GM18498 (cell line): ENCODE measurements at regions not wholly inside any gene's neighbourhood (a gene's known extent, or its start where the extent isn't known, plus 50 kb on each side); places are given as distances from the start of the nearest gene placed in this dataset.
A peak's percentile ranks its signal among the peaks of the same experiment; 100 is the strongest.
"Not testable (repeated sequence)": the region's sequence is repeated elsewhere in the genome, so short reads cannot be mapped to it uniquely, and the experiment has no call there.

Source experiments
- ATAC-seq: cut with Tn5 transposase; IDR thresholded peaks from one replicate; pipeline ENCODE4 v1.9.1; 2021; ENCODE audit warnings: mild to moderate bottlenecking, moderate library complexity; ENCODE audit not compliant: unreplicated experiment

DNA sequence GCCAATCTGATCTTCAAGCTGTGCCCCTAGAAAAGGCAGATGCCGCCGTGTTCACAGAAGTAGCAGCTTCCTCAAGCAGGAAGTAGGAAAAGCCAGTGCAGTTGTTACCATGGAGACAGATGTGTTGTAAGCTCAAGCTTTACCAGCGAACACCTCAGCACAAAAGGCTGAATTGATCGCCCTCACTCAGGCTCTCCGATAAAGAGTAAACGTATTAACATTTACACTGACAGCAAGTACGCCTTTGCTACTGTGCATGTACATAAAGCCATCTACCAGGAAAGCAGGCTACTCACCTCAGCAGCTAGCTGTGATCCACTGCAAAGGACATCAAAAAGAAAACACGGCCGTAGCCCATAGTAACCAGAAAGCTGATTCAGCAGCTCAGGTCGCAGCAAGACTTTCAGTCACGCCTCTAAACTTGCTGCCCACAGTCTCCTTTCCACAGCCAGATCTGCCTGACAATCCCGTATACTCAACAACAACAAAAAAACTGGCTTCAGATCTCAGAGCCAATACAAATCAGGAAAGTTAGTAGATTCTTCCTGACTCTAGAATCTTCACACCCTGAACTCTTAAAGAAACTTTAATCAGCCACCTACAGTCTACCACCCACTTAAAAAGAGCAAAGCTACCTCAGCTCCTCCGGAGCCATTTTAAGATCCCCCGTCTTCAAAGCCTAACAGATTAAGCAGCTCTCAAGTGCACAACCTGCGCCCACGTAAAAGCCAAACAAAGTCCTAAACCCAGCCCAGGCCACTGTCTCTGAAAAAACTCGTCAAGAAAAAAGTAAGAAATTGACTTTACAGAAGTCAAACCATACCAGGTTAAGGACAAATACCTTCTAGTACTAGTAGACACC is 160.0 kb downstream of the DEFB131A start:
- ATAC-seq: not testable (repeated sequence)

DNA sequence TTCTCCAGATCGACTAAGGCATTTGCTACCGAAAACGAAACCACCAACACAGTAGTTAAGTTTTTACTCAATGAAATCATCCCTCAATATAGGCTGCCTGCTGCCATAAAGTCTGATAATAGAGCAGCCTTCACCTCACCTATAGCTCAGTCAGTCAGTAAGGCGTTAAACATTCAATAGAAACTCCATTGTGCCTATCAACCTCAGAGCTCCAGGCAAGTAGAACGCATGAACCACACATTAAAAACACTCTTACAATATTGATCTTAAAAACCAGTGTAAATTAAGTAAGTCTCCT is 160.6 kb downstream of the DEFB131A start:
- not testable (repeated sequence) for ATAC-seq

GRCh38 chr4:9608300-9608699 is 164.1 kb downstream of the DEFB131A start:
- no peak for ATAC-seq

DNA sequence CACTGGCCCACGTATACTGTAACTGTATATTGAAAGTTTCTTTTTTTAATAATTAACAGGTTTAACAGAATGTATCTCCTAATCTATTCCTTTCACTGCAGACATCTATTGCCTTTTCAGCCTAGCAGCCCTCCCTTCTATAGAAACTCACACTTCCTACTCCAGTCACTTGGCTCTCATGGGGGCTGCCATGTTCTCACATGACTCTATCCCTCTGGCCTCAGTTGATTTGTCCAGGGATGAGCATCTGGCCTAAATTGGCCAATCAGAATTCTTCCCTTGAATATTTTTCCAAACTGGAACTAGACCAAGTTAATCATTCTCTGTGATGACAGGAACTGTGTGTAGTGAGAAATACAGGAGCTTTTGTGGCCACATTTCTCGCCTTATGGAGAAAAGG is 166.1 kb downstream of the DEFB131A start:
- ATAC-seq: not testable (repeated sequence)

DNA sequence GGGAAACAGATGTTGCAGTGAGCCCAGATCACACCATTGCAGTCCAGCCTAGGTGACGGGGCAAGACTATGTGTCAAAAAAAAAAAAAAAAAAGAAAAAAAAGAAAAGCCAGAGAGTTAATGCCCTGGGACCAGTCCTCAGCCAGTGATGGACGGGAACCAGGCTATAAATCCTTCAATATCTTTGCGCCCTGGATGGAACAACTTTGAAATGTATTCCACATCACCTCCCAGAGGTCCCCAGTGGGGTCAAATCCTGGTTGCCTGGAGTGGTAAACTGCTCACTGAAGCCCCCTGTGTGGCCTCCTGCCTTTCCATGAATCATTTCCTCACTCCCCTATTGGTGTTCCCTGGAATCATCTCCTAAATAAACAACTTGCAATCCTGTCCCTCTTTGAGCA is 166.9 kb downstream of the DEFB131A start:
- ATAC-seq: no peak

- ATAC-seq: not testable (repeated sequence)
Measured at GRCh38 chr4:9636411-9636810, 145.0 kb upstream of the DRD5 start.

GRCh38 chr4:9659678-9660077 is 121.8 kb upstream of the DRD5 start:
- not testable (repeated sequence) for ATAC-seq

DNA sequence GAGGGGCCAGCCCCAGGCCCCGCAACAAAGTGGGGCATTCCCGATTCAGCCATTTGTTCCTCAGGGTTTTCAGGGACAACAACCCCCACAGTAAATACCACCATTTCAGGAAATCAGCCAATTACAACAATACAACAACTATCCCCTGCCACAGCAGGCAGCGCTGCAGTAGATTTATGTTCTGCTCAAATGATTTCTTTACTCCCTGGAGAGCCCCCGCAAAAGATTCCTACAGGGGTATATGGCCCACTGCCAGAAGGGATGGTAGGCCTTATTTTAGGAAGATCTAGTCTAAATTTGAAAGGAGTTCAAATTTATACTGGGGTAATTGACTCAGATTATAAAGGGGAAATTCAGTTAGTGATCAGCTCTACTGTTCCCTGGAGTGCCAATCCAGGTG is 120.5 kb upstream of the DRD5 start:
- ATAC-seq: not testable (repeated sequence)

DNA sequence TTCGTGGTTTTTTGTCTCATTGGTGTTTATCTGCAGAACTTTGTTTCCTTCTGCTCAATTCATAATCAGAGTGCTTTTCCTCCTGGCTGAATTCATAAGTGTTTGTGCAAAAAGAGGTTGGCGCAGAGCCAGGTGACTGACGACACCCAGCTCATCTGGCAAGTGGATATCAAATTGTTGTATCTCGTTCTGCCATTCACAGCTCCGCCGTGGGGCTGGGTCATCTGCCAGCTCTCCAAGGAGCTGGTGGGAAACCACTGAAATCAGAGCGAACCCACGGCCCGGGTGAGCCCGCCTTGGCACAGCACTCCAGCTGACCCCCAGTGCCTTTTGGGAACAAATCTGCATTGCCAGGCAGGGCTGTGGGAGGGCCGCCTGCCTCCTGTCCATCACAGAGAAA is 110.7 kb upstream of the DRD5 start:
- ATAC-seq: not testable (repeated sequence)

DNA sequence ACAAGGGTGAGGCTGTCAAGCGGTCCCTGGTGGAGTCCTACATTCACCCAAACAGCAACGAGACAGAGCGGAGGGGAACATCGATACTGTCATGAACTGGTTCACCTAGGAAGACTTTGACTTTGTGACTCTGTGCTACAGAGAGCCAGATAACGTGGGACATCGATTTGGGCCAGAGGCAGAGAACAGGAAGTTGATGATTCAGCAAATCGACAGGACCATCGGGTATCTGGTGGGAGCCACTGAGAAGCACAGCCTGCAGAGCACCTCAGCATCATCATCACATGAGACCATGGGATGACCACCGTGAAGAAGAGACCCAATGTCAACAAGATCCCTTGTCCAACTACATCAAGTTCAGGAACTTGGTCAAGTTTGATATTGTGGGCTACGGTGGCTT is 104.1 kb upstream of the DRD5 start:
- ATAC-seq: not testable (repeated sequence)

DNA sequence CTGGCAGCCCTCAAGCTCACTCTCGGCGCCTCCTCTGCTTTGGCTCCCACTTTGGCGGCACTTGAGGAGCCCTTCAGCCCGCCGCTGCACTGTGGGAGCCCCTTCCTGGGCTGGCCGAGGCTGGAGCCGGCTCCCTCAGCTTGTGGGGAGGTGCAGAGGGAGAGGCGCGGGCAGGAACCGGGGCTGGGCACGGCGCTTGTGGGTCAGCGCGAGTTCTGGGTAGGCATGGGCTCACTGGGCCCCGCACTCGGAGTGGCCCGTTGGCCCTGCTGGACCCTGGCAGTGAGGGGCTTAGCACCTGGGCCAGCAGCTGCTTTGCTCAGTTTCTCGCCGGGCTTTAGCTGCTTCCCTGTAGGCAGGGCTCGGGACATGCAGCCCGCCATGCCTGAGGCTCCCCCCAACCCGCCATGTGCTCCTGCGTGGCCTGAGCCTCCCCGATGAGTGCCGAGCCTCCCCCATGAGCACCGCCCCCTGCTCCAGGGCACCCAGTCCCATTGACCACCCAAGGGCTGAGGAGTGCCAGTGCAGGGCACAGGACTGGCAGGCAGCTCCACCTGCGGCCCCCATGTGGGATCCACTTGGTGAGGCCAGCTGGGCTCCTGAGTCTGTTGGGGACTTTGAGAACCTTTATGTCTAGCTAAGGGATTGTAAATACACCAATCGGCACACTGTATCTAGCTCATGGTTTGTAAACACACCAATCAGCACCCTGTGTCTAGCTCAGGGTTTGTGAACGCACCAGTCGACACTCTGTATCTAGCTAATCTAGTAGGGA is 101.5 kb upstream of the DRD5 start:
- ATAC-seq: no peak

DNA sequence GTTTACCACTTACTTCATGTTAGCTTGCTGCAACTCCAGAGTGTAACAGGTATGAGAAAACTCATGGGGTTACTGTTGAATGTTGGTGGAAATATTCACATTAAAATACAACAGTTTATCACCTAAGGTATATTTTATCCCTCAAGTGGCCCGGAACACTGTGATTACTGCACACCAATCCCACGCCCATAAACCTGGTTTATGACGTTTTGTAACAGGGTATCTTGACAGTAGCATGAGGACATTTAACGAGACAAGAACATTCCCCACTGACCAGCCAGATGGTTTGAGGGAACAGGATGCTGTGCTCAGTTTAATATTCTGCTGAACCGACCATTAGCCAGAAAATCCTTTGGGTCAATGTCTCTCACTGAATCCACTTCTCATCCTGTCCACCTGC is 98.3 kb upstream of the DRD5 start:
- not testable (repeated sequence) for ATAC-seq

DNA sequence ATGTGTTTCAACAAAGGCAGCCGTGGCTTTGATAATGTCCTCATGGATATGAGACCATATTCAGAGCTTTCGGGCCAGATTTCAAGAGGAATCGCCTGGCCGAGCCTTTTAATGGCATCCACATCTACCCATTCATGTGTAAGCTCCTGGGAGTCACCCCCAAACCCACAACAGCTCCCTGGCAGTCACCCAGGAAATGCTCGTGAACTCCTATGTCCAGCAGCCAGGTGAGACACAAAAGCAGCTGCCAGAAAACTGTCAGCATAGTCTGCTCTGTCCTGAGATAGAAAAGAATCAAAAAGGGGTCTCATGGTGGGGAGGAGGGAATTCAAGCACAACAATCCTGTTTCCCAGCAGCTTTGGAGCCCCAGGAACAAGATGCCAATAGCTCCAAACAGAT is 96.4 kb upstream of the DRD5 start:
- ATAC-seq: not testable (repeated sequence)

GRCh38 chr4:9685692-9686091 is 95.7 kb upstream of the DRD5 start:
- ATAC-seq: no peak

- ATAC-seq: not testable (repeated sequence)
Measured at GRCh38 chr4:9690636-9691237, 90.7 kb upstream of the DRD5 start.

- peak; percentile 100 for ATAC-seq
Measured at GRCh38 chr4:9691238-9692065, 90.0 kb upstream of the DRD5 start.

DNA sequence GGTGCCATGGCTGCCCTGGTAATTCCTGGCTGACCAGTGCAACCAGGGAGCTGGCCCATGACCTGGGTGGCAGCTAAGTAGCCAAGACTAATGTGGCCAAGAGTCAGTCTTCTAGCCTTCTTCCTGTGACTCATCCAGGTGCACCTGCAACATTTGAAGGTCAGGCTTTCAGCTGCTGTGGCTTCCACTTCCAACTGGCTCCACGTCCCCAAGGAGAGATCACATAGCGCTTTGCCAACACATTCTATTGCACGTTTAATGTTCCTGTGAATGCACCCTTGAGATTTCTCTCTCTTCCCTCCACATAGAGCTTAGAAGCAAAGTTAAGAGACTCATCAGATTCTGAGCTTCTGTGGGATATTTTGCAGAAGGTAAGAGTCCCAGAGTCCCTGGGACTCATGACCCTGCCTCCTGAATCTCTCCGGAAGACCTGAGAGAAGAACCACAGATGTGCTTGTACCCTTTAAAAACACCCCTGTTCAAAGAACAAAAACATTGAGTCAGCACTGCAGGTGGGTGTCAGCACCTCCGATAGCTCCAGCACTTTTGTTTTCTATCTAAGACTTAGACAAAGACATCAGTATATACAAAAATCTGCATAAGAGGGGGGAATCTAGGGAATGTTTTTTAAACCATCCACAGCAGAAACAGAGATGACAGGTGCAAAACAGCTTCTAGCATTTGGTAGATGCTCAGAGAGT is 88.5 kb upstream of the DRD5 start:
- not testable (repeated sequence) for ATAC-seq

DNA sequence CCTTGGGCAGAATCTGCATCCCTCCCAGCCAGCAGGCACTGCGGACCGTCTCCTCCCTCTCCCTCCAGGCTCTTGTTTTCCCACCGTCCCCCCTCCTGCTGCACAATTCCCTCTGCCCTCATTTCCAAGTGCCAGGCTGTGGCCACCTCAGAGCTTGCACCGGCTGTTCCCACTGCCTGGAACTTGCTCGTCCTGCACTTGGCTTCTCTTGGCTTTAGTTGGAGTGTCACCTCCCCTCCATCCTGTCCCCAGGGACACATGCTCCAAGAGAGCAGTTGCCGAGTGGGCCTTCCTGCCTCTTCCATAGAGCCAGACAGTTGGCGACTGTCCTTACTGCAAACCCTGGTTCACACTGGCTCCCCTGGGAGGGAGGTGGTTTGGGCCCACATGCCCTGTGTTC is 87.0 kb upstream of the DRD5 start:
- not testable (repeated sequence) for ATAC-seq

GRCh38 chr4:9695994-9696393 is 85.4 kb upstream of the DRD5 start:
- not testable (repeated sequence) for ATAC-seq

- not testable (repeated sequence) for ATAC-seq
Measured at GRCh38 chr4:9696561-9696960, 84.9 kb upstream of the DRD5 start.
